ENCODE measurements at regions not wholly inside any gene's neighbourhood (a gene's known extent, or its start where the extent isn't known, plus 50 kb on each side); places are given as distances from the start of the nearest gene placed in this dataset.

GRCh38 chr16:8047736-8048135 lies 542.6 kb downstream of the TMEM114 start:
- Histone ChIP-seq H3K9ac (ENCODE audit: control insufficient read depth, extremely low read depth, insufficient read depth, low read length) (no peak overlapping the region), H3K27ac (ENCODE audit: control insufficient read depth, insufficient read depth, low read length) (no peak overlapping the region), H3K9me3 (ENCODE audit: control insufficient read depth, low read depth, low read length) (peaks cover 6% of the 10 kb centered on the region), H3K4me2 (ENCODE audit: control insufficient read depth, extremely low read depth, insufficient read depth, low read depth, low read length) (no peak overlapping the region), H3K4me1 (ENCODE audit: control insufficient read depth, extremely low read depth, insufficient read depth, low read length) (no peaks in the 10 kb centered on the region), H3K27me3 (ENCODE audit: control insufficient read depth, extremely low read depth, insufficient read depth, low read length) (no peaks in the 10 kb centered on the region), H4K20me1 (ENCODE audit: control insufficient read depth, extremely low read depth, insufficient read depth, low read length) (no peaks in the 10 kb centered on the region), H3K36me3 (ENCODE audit: control insufficient read depth in 2 of 2, extremely low read depth in 1 of 2, insufficient read depth in 2 of 2, low read length in 2 of 2) (no peaks in the 10 kb centered on the region), H3K9me1 (ENCODE audit: control insufficient read depth, extremely low read depth, insufficient read depth, low read length) (no peaks in the 10 kb centered on the region), H2AFZ (ENCODE audit: control insufficient read depth, low read length) (no peak overlapping the region), H3K4me3 (ENCODE audit: control insufficient read depth in 2 of 3, extremely low read depth in 1 of 3, insufficient read depth in 2 of 3, low read depth in 1 of 3, low read length in 3 of 3) (no peak overlapping the region), H3K79me2 (ENCODE audit: control insufficient read depth, insufficient read depth, low read length) (no peaks in the 10 kb centered on the region)
- TF ChIP-seq CTCF (optimal IDR thresholded peaks at IDR 0.05 in 1 of 3, IDR thresholded peaks at IDR 0.05 in 1 of 3, conservative IDR thresholded peaks at IDR 0.05 in 1 of 3; ENCODE audit: extremely low read depth in 1 of 3, insufficient read depth in 2 of 3, low read length in 3 of 3) (no peak), EZH2 (IDR thresholded peaks at IDR 0.05; ENCODE audit: low read length) (no peak)
- DNase-seq (ENCODE audit: low read depth, low spot score) (no peak), FAIRE-seq (no peak)
- dilution Hi-C loops (cut with MboI; ENCODE audit: extremely low pct_ligation_motif_present, low sequenced_read_pairs): no loop called here

- H2AFZ ChIP-seq (ENCODE audit: control insufficient read depth, low read length): no peak overlapping the region
- no peaks in the 10 kb centered on the region for H3K27me3 ChIP-seq (ENCODE audit: control insufficient read depth, extremely low read depth, insufficient read depth, low read length)
- H3K4me3 ChIP-seq (ENCODE audit: control insufficient read depth in 2 of 3, extremely low read depth in 1 of 3, insufficient read depth in 2 of 3, low read depth in 1 of 3, low read length in 3 of 3): no peak overlapping the region
- H3K4me1 ChIP-seq (ENCODE audit: control insufficient read depth, extremely low read depth, insufficient read depth, low read length): no peaks in the 10 kb centered on the region
- dilution Hi-C loops (cut with MboI; ENCODE audit: extremely low pct_ligation_motif_present, low sequenced_read_pairs): no loop called here
- no peaks in the 10 kb centered on the region for H3K9me1 ChIP-seq (ENCODE audit: control insufficient read depth, extremely low read depth, insufficient read depth, low read length)
- FAIRE-seq (no peak), DNase-seq (ENCODE audit: low read depth, low spot score) (no peak)
- TF ChIP-seq EZH2 (IDR thresholded peaks at IDR 0.05; ENCODE audit: low read length) (no peak), CTCF (optimal IDR thresholded peaks at IDR 0.05 in 1 of 3, IDR thresholded peaks at IDR 0.05 in 1 of 3, conservative IDR thresholded peaks at IDR 0.05 in 1 of 3; ENCODE audit: extremely low read depth in 1 of 3, insufficient read depth in 2 of 3, low read length in 3 of 3) (no peak)
- no peak overlapping the region for H3K9ac ChIP-seq (ENCODE audit: control insufficient read depth, extremely low read depth, insufficient read depth, low read length)
- H3K36me3 ChIP-seq (ENCODE audit: control insufficient read depth in 2 of 2, extremely low read depth in 1 of 2, insufficient read depth in 2 of 2, low read length in 2 of 2): no peaks in the 10 kb centered on the region
- H3K79me2 ChIP-seq (ENCODE audit: control insufficient read depth, insufficient read depth, low read length): no peaks in the 10 kb centered on the region
- no peaks in the 10 kb centered on the region for H4K20me1 ChIP-seq (ENCODE audit: control insufficient read depth, extremely low read depth, insufficient read depth, low read length)
- H3K27ac ChIP-seq (ENCODE audit: control insufficient read depth, insufficient read depth, low read length): no peak overlapping the region
- H3K4me2 ChIP-seq (ENCODE audit: control insufficient read depth, extremely low read depth, insufficient read depth, low read depth, low read length): no peak overlapping the region
- H3K9me3 ChIP-seq (ENCODE audit: control insufficient read depth, low read depth, low read length): peaks cover 6% of the 10 kb centered on the region
These were observed 545.5 kb downstream of the TMEM114 start for GRCh38 chr16:8044796-8045195.
